MCF 10A (cell line): ENCODE measurements at regions not wholly inside any gene's neighbourhood (a gene's known extent, or its start where the extent isn't known, plus 50 kb on each side); places are given as distances from the start of the nearest gene placed in this dataset.

Source experiments
- BruUV-seq: library from RNA; stranded (reverse); fragments of 400-500 nt; replicated peaks from 2 replicates; lab custom pipeline; 2021; lab: Mats Ljungman, UMichigan
- CTCF ChIA-PET: fragments of 300-600 bp; sonication (Branson Sonifier 250); formaldehyde crosslinking; extraction: SDS; loops from one replicate; lab custom pipeline; 2021; ENCODE audit warnings: antibody characterized with exemption, inconsistent platforms; lab: Yijun Ruan, JAX
- POLR2A ChIA-PET: fragments of 300-600, 350-650 bp; sonication (Branson Sonifier 250); formaldehyde crosslinking; extraction: SDS; loops from one replicate; lab custom pipeline; 2020; ENCODE audit warnings: antibody characterized with exemption, inconsistent platforms; lab: Yijun Ruan, JAX
- DNase-seq: peaks from one replicate; pipeline ENCODE4 v3.0.0-alpha.2; 2018; ENCODE audit not compliant: unreplicated experiment
- H3K27ac Mint-ChIP-seq: one replicate; pipeline ENCODE4 v1.8.0; 2022; ENCODE audit warnings: mild to moderate bottlenecking, low read depth, mixed read lengths; ENCODE audit not compliant: unreplicated experiment
- H3K27me3 Mint-ChIP-seq: one replicate; pipeline ENCODE4 v1.8.0; 2022; ENCODE audit warnings: mixed read lengths; ENCODE audit not compliant: insufficient read depth, unreplicated experiment
- H3K36me3 Mint-ChIP-seq: one replicate; pipeline ENCODE4 v1.8.0; 2022; ENCODE audit warnings: mild to moderate bottlenecking, moderate library complexity, mixed read lengths; ENCODE audit not compliant: insufficient read depth, unreplicated experiment
- H3K4me1 Mint-ChIP-seq: one replicate; pipeline ENCODE4 v1.8.0; 2022; ENCODE audit warnings: mixed read lengths; ENCODE audit not compliant: insufficient read depth, unreplicated experiment
- H3K4me3 Mint-ChIP-seq: one replicate; pipeline ENCODE4 v1.8.0; 2022; ENCODE audit warnings: mild to moderate bottlenecking, moderate library complexity, mixed read lengths; ENCODE audit not compliant: unreplicated experiment
- H3K9me3 Mint-ChIP-seq: one replicate; pipeline ENCODE4 v1.8.0; 2022; ENCODE audit warnings: mixed read lengths; ENCODE audit not compliant: unreplicated experiment
- CTCF ChIP-seq: fragments of 200-600 bp; IDR thresholded peaks from one replicate; pipeline ENCODE4 v1.8.0; 2022; ENCODE audit warnings: antibody characterized with exemption, mild to moderate bottlenecking; ENCODE audit not compliant: unreplicated experiment
- intact Hi-C: fragments of 100-400 bp; cut with micrococcal nuclease; formaldehyde crosslinking; loops from 2 replicates; pipeline ENCODE4 v1.14.1; 2022

- no TSS peak for BruUV-seq
- H3K9me3 Mint-ChIP-seq = no peaks in the 10 kb centered on the region
- H3K4me3 Mint-ChIP-seq = no peak overlapping the region
- no peak for DNase-seq
- CTCF ChIA-PET = interaction anchor here (0.7 kb wide), 1 partner anchor 641 kb away, joined by 3 read pairs; no protein-coding TSS in a partner anchor
- intact Hi-C loops = no loop called here
- POLR2A ChIA-PET = no interaction called here
- no peaks in the 10 kb centered on the region for H3K4me1 Mint-ChIP-seq
- no peak for TF ChIP-seq CTCF
- peaks cover 16% of the 10 kb centered on the region for H3K27me3 Mint-ChIP-seq
- no peak overlapping the region for H3K27ac Mint-ChIP-seq
- H3K36me3 Mint-ChIP-seq = peaks cover 5% of the 10 kb centered on the region
Observed at GRCh38 chr6:169898788-169899480, 147.5 kb downstream of the ERMARD start.

- no peaks in the 10 kb centered on the region for H3K4me1 Mint-ChIP-seq
- intact Hi-C loops = no loop called here
- POLR2A ChIA-PET = no interaction called here
- peaks cover 24% of the 10 kb centered on the region for H3K27me3 Mint-ChIP-seq
- BruUV-seq = no TSS peak
- peaks cover 5% of the 10 kb centered on the region for H3K36me3 Mint-ChIP-seq
- TF ChIP-seq CTCF = no peak
- no peaks in the 10 kb centered on the region for H3K9me3 Mint-ChIP-seq
- CTCF ChIA-PET = interaction anchor here (0.6 to 0.7 kb wide), 2 partner anchors 94 to 95 kb away, joined by 3 read pairs; no protein-coding TSS in a partner anchor
- DNase-seq = no peak
- H3K27ac Mint-ChIP-seq = no peak overlapping the region
- H3K4me3 Mint-ChIP-seq = no peak overlapping the region
Observed at GRCh38 chr6:169897601-169898358, 146.4 kb downstream of the ERMARD start.

DNA sequence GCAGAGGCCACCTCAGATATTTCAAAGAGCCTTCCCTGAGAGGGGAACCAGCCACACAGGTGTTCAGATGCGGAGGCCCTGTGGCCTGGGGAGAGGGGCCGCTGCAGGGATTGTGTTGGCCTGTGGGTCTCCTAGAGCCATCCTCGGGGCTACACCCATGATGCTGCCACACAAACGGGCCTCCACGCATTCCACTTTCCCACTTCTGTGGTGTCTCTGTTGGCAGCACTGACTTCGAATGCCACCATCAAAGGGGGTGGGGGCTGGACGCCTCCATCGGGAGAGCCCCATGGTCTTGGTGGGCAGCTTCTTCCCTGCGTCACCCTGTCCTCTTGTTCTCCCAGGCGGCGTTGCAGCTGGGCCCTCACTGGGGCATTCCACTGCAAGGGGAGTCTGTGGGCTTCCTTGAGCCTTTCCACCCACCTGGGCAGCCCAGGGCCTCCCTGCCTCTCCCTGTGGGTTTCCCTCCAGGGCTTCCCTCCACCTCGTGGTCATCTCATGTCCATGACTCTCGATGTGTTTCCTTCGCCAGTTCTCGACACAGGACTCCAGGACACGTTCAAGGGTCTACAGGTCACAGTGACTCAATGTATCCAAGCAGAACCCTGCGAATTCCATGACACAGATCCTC is 145.5 kb downstream of the ERMARD start:
- no peak for DNase-seq
- Mint-ChIP-seq H3K9me3 (no peaks in the 10 kb centered on the region), H3K4me3 (no peak overlapping the region), H3K27me3 (peaks cover 24% of the 10 kb centered on the region), H3K4me1 (no peaks in the 10 kb centered on the region), H3K27ac (no peak overlapping the region), H3K36me3 (peaks cover 5% of the 10 kb centered on the region)
- BruUV-seq = no TSS peak
- intact Hi-C loops = no loop called here
- POLR2A ChIA-PET = no interaction called here
- CTCF ChIA-PET = interaction anchor here (0.6 kb wide), 1 partner anchor 93 kb away, joined by 3 read pairs; no protein-coding TSS in a partner anchor
- TF ChIP-seq CTCF = no peak
